IMR-90 (cell line): ENCODE measurements at regions not wholly inside any gene's neighbourhood (a gene's known extent, or its start where the extent isn't known, plus 50 kb on each side); places are given as distances from the start of the nearest gene placed in this dataset.

ENCODE experiments used
- ATAC-seq: fragments of 200-7000 bp; cut with Tn5 transposase; 2 replicates; pipeline ENCODE4 v1.9.1; 2020; ENCODE audit warnings: low read depth, mild to moderate bottlenecking, moderate library complexity
- BruUV-seq: library from RNA; stranded (reverse); fragments of 400-500 nt; replicated peaks from 2 replicates; lab custom pipeline; 2021; lab: Mats Ljungman, UMichigan
- CTCF ChIA-PET: fragments of 300-600 bp; formaldehyde crosslinking; extraction: SDS; loops from one replicate; lab custom pipeline; 2021; ENCODE audit warnings: antibody characterized with exemption; lab: Yijun Ruan, JAX
- POLR2A ChIA-PET: fragments of 300-600 bp; sonication (Branson Sonifier 250); formaldehyde crosslinking; loops from one replicate; lab custom pipeline; 2022; ENCODE audit warnings: antibody characterized with exemption; ENCODE audit not compliant: unreplicated experiment; lab: Charles Lee
- DNase-seq: peaks from one replicate; pipeline ENCODE4 v3.0.0; 2013
- H2AFZ ChIP-seq: replicated peaks from 2 replicates; pipeline ENCODE3; 2013; ENCODE audit warnings: low read length, mild to moderate bottlenecking; ENCODE audit not compliant: poor library complexity
- H2AK5ac ChIP-seq: 2 replicates; pipeline ENCODE4 v1.6.1; 2013; ENCODE audit warnings: low read depth, low read length, inconsistent platforms
- H2AK9ac ChIP-seq: replicated peaks from 2 replicates; pipeline ENCODE3; 2013; ENCODE audit warnings: mild to moderate bottlenecking, low read depth, low read length, moderate library complexity; ENCODE audit not compliant: poor library complexity
- H2BK120ac ChIP-seq: 2 replicates; pipeline ENCODE4 v1.6.1; 2013; ENCODE audit warnings: low read depth, low read length, inconsistent platforms
- H2BK15ac ChIP-seq: 3 replicates; pipeline ENCODE4 v1.6.1; 2013; ENCODE audit warnings: low read depth, low read length, inconsistent platforms
- H2BK20ac ChIP-seq: 2 replicates; pipeline ENCODE4 v1.6.1; 2013; ENCODE audit warnings: low read depth, mild to moderate bottlenecking, inconsistent platforms, low read length, moderate library complexity
- H2BK5ac ChIP-seq: 2 replicates; pipeline ENCODE4 v1.6.1; 2013; ENCODE audit warnings: mild to moderate bottlenecking, low read depth, low read length, inconsistent platforms; ENCODE audit not compliant: poor library complexity, severe bottlenecking
- H3K14ac ChIP-seq: replicated peaks from 2 replicates; pipeline ENCODE4 v1.6.1; 2013; ENCODE audit warnings: low read depth, low read length, inconsistent platforms
- H3K18ac ChIP-seq: 2 replicates; pipeline ENCODE4 v1.6.1; 2013; ENCODE audit warnings: low read depth, low read length, control low read depth
- H3K23ac ChIP-seq: 2 replicates; pipeline ENCODE4 v1.6.1; 2013; ENCODE audit warnings: low read depth, low read length, inconsistent platforms
- H3K27ac ChIP-seq: 2 replicates; pipeline ENCODE4 v1.5.1; 2013; ENCODE audit warnings: mild to moderate bottlenecking, control low read depth, low read length; ENCODE audit not compliant: insufficient read depth
- H3K27me3 ChIP-seq: 2 replicates; pipeline ENCODE4 v1.6.1; 2013; ENCODE audit warnings: low read length; ENCODE audit not compliant: control insufficient read depth, insufficient read depth
- H3K36me3 ChIP-seq: 2 replicates; pipeline ENCODE4 v1.6.1; 2013; ENCODE audit warnings: low read length, mixed read lengths; ENCODE audit not compliant: control insufficient read depth, insufficient read depth
- H3K4ac ChIP-seq: 2 replicates; pipeline ENCODE4 v1.6.1; 2013; ENCODE audit warnings: low read depth, low read length, inconsistent platforms
- H3K4me1 ChIP-seq: 2 replicates; pipeline ENCODE4 v1.6.1; 2013; ENCODE audit warnings: low read length, mixed read lengths; ENCODE audit not compliant: control insufficient read depth, insufficient read depth
- H3K4me2 ChIP-seq: 2 replicates; pipeline ENCODE4 v1.6.1; 2013; ENCODE audit warnings: low read depth, mild to moderate bottlenecking, control low read depth, low read length, moderate library complexity
- H3K4me3 ChIP-seq: 2 replicates; pipeline ENCODE4 v1.5.1; 2013; ENCODE audit warnings: low read depth, mild to moderate bottlenecking, control low read depth, low read length, moderate library complexity; ENCODE audit not compliant: insufficient read depth
- H3K56ac ChIP-seq: 2 replicates; pipeline ENCODE4 v1.6.1; 2013; ENCODE audit warnings: low read length, inconsistent platforms; ENCODE audit not compliant: insufficient read depth; ENCODE audit errors: extremely low read depth
- H3K79me1 ChIP-seq, 2 experiments: 2 replicates each; pipeline ENCODE4 v1.6.1; 2013; ENCODE audit warnings: low read length in 2 of 2, inconsistent platforms in 1 of 2, low read depth in 1 of 2
- H3K9ac ChIP-seq: 2 replicates; pipeline ENCODE4 v1.6.1; 2013; ENCODE audit warnings: low read depth, low read length, control low read depth
- H3K9me1 ChIP-seq: 2 replicates; pipeline ENCODE4 v1.6.1; 2013; ENCODE audit warnings: low read length, inconsistent platforms; ENCODE audit not compliant: insufficient read depth
- H3K9me3 ChIP-seq: 2 replicates; pipeline ENCODE4 v1.6.1; 2013; ENCODE audit warnings: low read length; ENCODE audit not compliant: control insufficient read depth, insufficient read depth
- H4K20me1 ChIP-seq: 2 replicates; pipeline ENCODE4 v1.6.1; 2013; ENCODE audit warnings: low read length, inconsistent platforms; ENCODE audit not compliant: insufficient read depth
- H4K5ac ChIP-seq: 2 replicates; pipeline ENCODE4 v1.6.1; 2013; ENCODE audit warnings: mild to moderate bottlenecking, low read depth, low read length, control low read depth
- H4K8ac ChIP-seq, 2 experiments: 2 replicates each; pipeline ENCODE4 v1.6.1; 2013; ENCODE audit warnings: low read depth in 2 of 2, low read length in 2 of 2, control low read depth in 1 of 2, inconsistent platforms in 1 of 2
- H4K91ac ChIP-seq: 2 replicates; pipeline ENCODE4 v1.6.1; 2013; ENCODE audit warnings: low read depth, low read length, inconsistent platforms; ENCODE audit not compliant: insufficient read depth
- BHLHE40 ChIP-seq: fragments of 150-350 bp; IDR thresholded peaks from 2 replicates; pipeline ENCODE4 v1.6.1; 2016; ENCODE audit warnings: mild to moderate bottlenecking, low read depth, low read length
- CEBPB ChIP-seq: IDR thresholded peaks from 2 replicates; pipeline ENCODE4 v1.6.1; 2012; ENCODE audit warnings: low read depth, low read length, improper control_type of control experiment
- CHD1 ChIP-seq: IDR thresholded peaks from 2 replicates; pipeline ENCODE4 v1.6.1; 2012; ENCODE audit warnings: low read depth, low read length, improper control_type of control experiment
- FOS ChIP-seq: fragments of 150-350 bp; IDR thresholded peaks from 2 replicates; pipeline ENCODE4 v1.6.1; 2016; ENCODE audit warnings: low read depth, low read length
- MAFK ChIP-seq: IDR thresholded peaks from 2 replicates; pipeline ENCODE4 v1.6.1; 2012; ENCODE audit warnings: low read depth, low read length, improper control_type of control experiment
- MAZ ChIP-seq: IDR thresholded peaks from 2 replicates; pipeline ENCODE4 v1.6.1; 2012; ENCODE audit warnings: low read depth, mild to moderate bottlenecking, low read length, improper control_type of control experiment, moderate library complexity, borderline replicate concordance
- MXI1 ChIP-seq: IDR thresholded peaks from 2 replicates; pipeline ENCODE4 v1.6.1; 2012; ENCODE audit warnings: low read depth, mild to moderate bottlenecking, low read length, moderate library complexity, borderline replicate concordance
- NFE2L2 ChIP-seq: fragments of 150-350 bp; IDR thresholded peaks from 2 replicates; pipeline ENCODE4 v1.6.1; 2016; ENCODE audit warnings: low read depth, mild to moderate bottlenecking, low read length
- POLR2A ChIP-seq: IDR thresholded peaks from 2 replicates; pipeline ENCODE4 v1.6.1; 2012; ENCODE audit warnings: mild to moderate bottlenecking, low read depth, low read length
- RAD21 ChIP-seq: IDR thresholded peaks from 2 replicates; pipeline ENCODE4 v1.6.1; 2012; ENCODE audit warnings: low read length, improper control_type of control experiment
- RCOR1 ChIP-seq: IDR thresholded peaks from 2 replicates; pipeline ENCODE4 v1.6.1; 2012; ENCODE audit warnings: mild to moderate bottlenecking, low read length, improper control_type of control experiment; ENCODE audit not compliant: insufficient replicate concordance
- RFX5 ChIP-seq: IDR thresholded peaks from 2 replicates; pipeline ENCODE4 v1.8.0; 2012; ENCODE audit warnings: low read depth, mild to moderate bottlenecking, low read length, moderate library complexity
- SMC3 ChIP-seq: fragments of 150-350 bp; IDR thresholded peaks from 2 replicates; pipeline ENCODE4 v1.6.1; 2016; ENCODE audit warnings: low read depth, mild to moderate bottlenecking, antibody characterized with exemption, low read length, moderate library complexity
- WGBS, 2 experiments: methylation state at CpG; one replicate each; pipeline versions ENCODE4 v1.1.5 to v1.1.7; 2013; ENCODE audit warnings: missing lambda C conversion rate in 2 of 2; ENCODE audit not compliant: insufficient read length in 1 of 2; ENCODE audit errors: extremely low coverage in 2 of 2; 5-methylcytosine and 5-hydroxymethylcytosine counted together
- dilution Hi-C: fragments of 300-500 bp; cut with HindIII; formaldehyde crosslinking; loops from one replicate; pipeline ENCODE4 v1.14.3; 2018; ENCODE audit warnings: low sequenced_read_pairs; ENCODE audit not compliant: unreplicated experiment
- in situ Hi-C: fragments of 300-500 bp; cut with MboI; formaldehyde crosslinking; loops from 3 replicates; pipeline ENCODE4 v1.14.3; 2019; ENCODE audit warnings: low sequenced_read_pairs, inconsistent platforms, mixed read lengths
- intact Hi-C: fragments of 100-400 bp; cut with micrococcal nuclease; formaldehyde crosslinking; loops from 2 replicates; pipeline ENCODE4 v1.10.0; 2022
- TF ChIP-seq, protein P1 (sequence below): fragments of 150-350 bp; IDR thresholded peaks from 2 replicates; pipeline ENCODE4 v1.6.1; 2016; ENCODE audit warnings: low read depth, mild to moderate bottlenecking, low read length, moderate library complexity, borderline replicate concordance
- TF ChIP-seq, protein P2 (sequence below): conservative IDR thresholded peaks from 2 replicates; pipeline ENCODE4 v1.5.1; 2012; ENCODE audit warnings: mild to moderate bottlenecking, low read depth, low read length, improper control_type of control experiment
- TF ChIP-seq, protein P3 (sequence below): fragments of 150-350 bp; IDR thresholded peaks from 2 replicates; pipeline ENCODE4 v1.6.1; 2017; ENCODE audit warnings: mild to moderate bottlenecking, antibody characterized with exemption, low read length, low read depth

- Histone ChIP-seq H3K14ac (no peak overlapping the region), H3K23ac (no peak overlapping the region), H3K56ac (no peak overlapping the region), H3K27me3 (no peaks in the 10 kb centered on the region), H3K9me1 (no peaks in the 10 kb centered on the region), H3K4me1 (no peaks in the 10 kb centered on the region), H2AFZ (no peak overlapping the region), H2BK15ac (no peak overlapping the region), H3K36me3 (no peaks in the 10 kb centered on the region), H2BK5ac (no peak overlapping the region), H2AK5ac (no peak overlapping the region), H4K8ac (no peak overlapping the region), H3K4ac (no peak overlapping the region), H2BK20ac (no peak overlapping the region), H3K27ac (no peak overlapping the region), H3K4me2 (no peak overlapping the region), H4K91ac (no peak overlapping the region), H3K4me3 (no peak overlapping the region), H3K79me1 (no peaks in the 10 kb centered on the region), H4K20me1 (no peaks in the 10 kb centered on the region), H3K18ac (no peak overlapping the region), H2BK120ac (no peak overlapping the region), H3K9ac (no peak overlapping the region), H4K5ac (no peak overlapping the region), H3K9me3 (peaks cover 23% of the 10 kb centered on the region), H2AK9ac (no peak overlapping the region)
- DNase-seq (no peak), ATAC-seq (no peak)
- BruUV-seq, result no TSS peak
- in situ Hi-C loops, result no loop called here
- intact Hi-C loops, result no loop called here
- WGBS, 2 experiments, result 15% methylated on average over 1 of the region's 1 CpG; no CpG with 5 or more reads in 1 of the 2 experiments
- POLR2A ChIA-PET, result no interaction called here
- TF ChIP-seq CHD1 (no peak), SMC3 (no peak), FOS (no peak), RAD21 (no peak), MAFK (no peak), MAZ (no peak), POLR2A (no peak), RCOR1 (no peak), BHLHE40 (no peak), NFE2L2 (no peak), MXI1 (no peak), RFX5 (no peak), CEBPB (no peak)
- TF ChIP-seq, protein P1, sequence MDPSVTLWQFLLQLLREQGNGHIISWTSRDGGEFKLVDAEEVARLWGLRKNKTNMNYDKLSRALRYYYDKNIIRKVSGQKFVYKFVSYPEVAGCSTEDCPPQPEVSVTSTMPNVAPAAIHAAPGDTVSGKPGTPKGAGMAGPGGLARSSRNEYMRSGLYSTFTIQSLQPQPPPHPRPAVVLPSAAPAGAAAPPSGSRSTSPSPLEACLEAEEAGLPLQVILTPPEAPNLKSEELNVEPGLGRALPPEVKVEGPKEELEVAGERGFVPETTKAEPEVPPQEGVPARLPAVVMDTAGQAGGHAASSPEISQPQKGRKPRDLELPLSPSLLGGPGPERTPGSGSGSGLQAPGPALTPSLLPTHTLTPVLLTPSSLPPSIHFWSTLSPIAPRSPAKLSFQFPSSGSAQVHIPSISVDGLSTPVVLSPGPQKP, result no peak
- TF ChIP-seq, protein P2, sequence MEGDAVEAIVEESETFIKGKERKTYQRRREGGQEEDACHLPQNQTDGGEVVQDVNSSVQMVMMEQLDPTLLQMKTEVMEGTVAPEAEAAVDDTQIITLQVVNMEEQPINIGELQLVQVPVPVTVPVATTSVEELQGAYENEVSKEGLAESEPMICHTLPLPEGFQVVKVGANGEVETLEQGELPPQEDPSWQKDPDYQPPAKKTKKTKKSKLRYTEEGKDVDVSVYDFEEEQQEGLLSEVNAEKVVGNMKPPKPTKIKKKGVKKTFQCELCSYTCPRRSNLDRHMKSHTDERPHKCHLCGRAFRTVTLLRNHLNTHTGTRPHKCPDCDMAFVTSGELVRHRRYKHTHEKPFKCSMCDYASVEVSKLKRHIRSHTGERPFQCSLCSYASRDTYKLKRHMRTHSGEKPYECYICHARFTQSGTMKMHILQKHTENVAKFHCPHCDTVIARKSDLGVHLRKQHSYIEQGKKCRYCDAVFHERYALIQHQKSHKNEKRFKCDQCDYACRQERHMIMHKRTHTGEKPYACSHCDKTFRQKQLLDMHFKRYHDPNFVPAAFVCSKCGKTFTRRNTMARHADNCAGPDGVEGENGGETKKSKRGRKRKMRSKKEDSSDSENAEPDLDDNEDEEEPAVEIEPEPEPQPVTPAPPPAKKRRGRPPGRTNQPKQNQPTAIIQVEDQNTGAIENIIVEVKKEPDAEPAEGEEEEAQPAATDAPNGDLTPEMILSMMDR, result no peak
- TF ChIP-seq, protein P3, sequence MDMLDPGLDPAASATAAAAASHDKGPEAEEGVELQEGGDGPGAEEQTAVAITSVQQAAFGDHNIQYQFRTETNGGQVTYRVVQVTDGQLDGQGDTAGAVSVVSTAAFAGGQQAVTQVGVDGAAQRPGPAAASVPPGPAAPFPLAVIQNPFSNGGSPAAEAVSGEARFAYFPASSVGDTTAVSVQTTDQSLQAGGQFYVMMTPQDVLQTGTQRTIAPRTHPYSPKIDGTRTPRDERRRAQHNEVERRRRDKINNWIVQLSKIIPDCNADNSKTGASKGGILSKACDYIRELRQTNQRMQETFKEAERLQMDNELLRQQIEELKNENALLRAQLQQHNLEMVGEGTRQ, result no peak
- dilution Hi-C loops, result no loop called here
- CTCF ChIA-PET, result no interaction called here
Measured at GRCh38 chr12:128164533-128164932, 102.4 kb upstream of the TMEM132C start.
